SK-N-MC (cell line): ENCODE measurements at regions not wholly inside any gene's neighbourhood (a gene's known extent, or its start where the extent isn't known, plus 50 kb on each side); places are given as distances from the start of the nearest gene placed in this dataset.
"Not testable (repeated sequence)": the region's sequence is repeated elsewhere in the genome, so short reads cannot be mapped to it uniquely, and the experiment has no call there.

ENCODE experiments used
- DNase-seq: peaks from one replicate; pipeline ENCODE4 v3.0.0-alpha.2; 2011; ENCODE audit warnings: low read depth, low spot score
- H3K27ac ChIP-seq: fragments of 200-600 bp; sonication (generic); 2 replicates; pipeline ENCODE4 v1.5.1; 2016; ENCODE audit warnings: mixed run types
- H3K36me3 ChIP-seq: fragments of 200-600 bp; sonication (generic); 2 replicates; pipeline ENCODE4 v1.6.1; 2017; ENCODE audit warnings: antibody characterized with exemption, low read length, mixed read lengths; ENCODE audit not compliant: insufficient read depth
- H3K4me3 ChIP-seq: fragments of 200-600 bp; sonication (generic); 2 replicates; pipeline ENCODE4 v1.5.1; 2016
- H3K9ac ChIP-seq: fragments of 200-600 bp; sonication (generic); 2 replicates; pipeline ENCODE4 v1.8.0; 2017; ENCODE audit warnings: mixed run types, mixed read lengths; ENCODE audit not compliant: insufficient read length
- H3K9me3 ChIP-seq: fragments of 200-600 bp; sonication (generic); 2 replicates; pipeline ENCODE4 v1.6.1; 2017; ENCODE audit warnings: low read depth, mild to moderate bottlenecking, antibody characterized with exemption, low read length, moderate library complexity, mixed read lengths
- EZH2 ChIP-seq: fragments of 200-600 bp; sonication (generic); IDR thresholded peaks from one replicate; pipeline ENCODE4 v1.6.1; 2017; ENCODE audit warnings: antibody characterized with exemption
- FOXP2 ChIP-seq: optimal IDR thresholded peaks from 2 replicates; pipeline ENCODE3; 2011; ENCODE audit warnings: mild to moderate bottlenecking, moderate library complexity; ENCODE audit not compliant: insufficient read depth; ENCODE audit errors: extremely low read length, control extremely low read depth
- POLR2AphosphoS5 ChIP-seq: IDR thresholded peaks from 2 replicates; pipeline ENCODE4 v1.6.1; 2012; ENCODE audit warnings: mild to moderate bottlenecking, low read depth, low read length, borderline replicate concordance

GRCh38 chr20:16848061-16848460 lies 99.9 kb downstream of the OTOR start:
- no peak overlapping the region for H3K9ac ChIP-seq

GRCh38 chr20:16848526-16848925 lies 100.4 kb downstream of the OTOR start:
- no peak overlapping the region for H3K27ac ChIP-seq
- no peaks in the 10 kb centered on the region for H3K36me3 ChIP-seq
- TF ChIP-seq EZH2 (no peak), POLR2AphosphoS5 (no peak), FOXP2 (no peak)
- H3K9me3 ChIP-seq = no peaks in the 10 kb centered on the region
- H3K4me3 ChIP-seq = no peak overlapping the region
- no peak for DNase-seq
- no peak overlapping the region for H3K9ac ChIP-seq

More at GRCh38 chr20:16848061-16848460, 99.9 kb downstream of the OTOR start:
- H3K36me3 ChIP-seq = no peaks in the 10 kb centered on the region
- DNase-seq = no peak
- no peak overlapping the region for H3K4me3 ChIP-seq
- TF ChIP-seq FOXP2 = no peak
- no peak for TF ChIP-seq EZH2
- no peak for TF ChIP-seq POLR2AphosphoS5
- no peaks in the 10 kb centered on the region for H3K9me3 ChIP-seq
- H3K27ac ChIP-seq = no peak overlapping the region

- H3K9me3 ChIP-seq = no peaks in the 10 kb centered on the region
- no peak overlapping the region for H3K27ac ChIP-seq
- no peak overlapping the region for H3K9ac ChIP-seq
- H3K36me3 ChIP-seq = no peaks in the 10 kb centered on the region
- DNase-seq = no peak
- H3K4me3 ChIP-seq = no peak overlapping the region
- TF ChIP-seq EZH2 (no peak), FOXP2 (no peak), POLR2AphosphoS5 (no peak)
Observed at GRCh38 chr20:16860914-16861313, 112.8 kb downstream of the OTOR start.

- Histone ChIP-seq H3K27ac (no peak overlapping the region), H3K4me3 (no peak overlapping the region), H3K9me3 (no peaks in the 10 kb centered on the region), H3K9ac (no peak overlapping the region), H3K36me3 (no peaks in the 10 kb centered on the region)
- TF ChIP-seq EZH2 (no peak), FOXP2 (no peak), POLR2AphosphoS5 (no peak)
- DNase-seq = no peak
Observed at GRCh38 chr20:16861708-16862107, 113.5 kb downstream of the OTOR start.

- DNase-seq = no peak
- H3K4me3 ChIP-seq = no peak overlapping the region
- H3K9ac ChIP-seq = no peak overlapping the region
- H3K36me3 ChIP-seq = no peaks in the 10 kb centered on the region
- H3K27ac ChIP-seq = no peak overlapping the region
- H3K9me3 ChIP-seq = no peaks in the 10 kb centered on the region
- no peak for TF ChIP-seq EZH2
Observed at GRCh38 chr20:16863303-16863702, 115.1 kb downstream of the OTOR start.

GRCh38 chr20:16864069-16864468 lies 115.9 kb downstream of the OTOR start:
- DNase-seq = no peak
- H3K27ac ChIP-seq = no peak overlapping the region

GRCh38 chr20:16864963-16865362 lies 116.8 kb downstream of the OTOR start:
- Histone ChIP-seq H3K27ac (no peak overlapping the region), H3K9me3 (no peaks in the 10 kb centered on the region), H3K4me3 (no peak overlapping the region), H3K36me3 (no peaks in the 10 kb centered on the region), H3K9ac (no peak overlapping the region)
- TF ChIP-seq FOXP2 (no peak), POLR2AphosphoS5 (no peak), EZH2 (no peak)
- DNase-seq = no peak

More at GRCh38 chr20:16864069-16864468, 115.9 kb downstream of the OTOR start:
- Histone ChIP-seq H3K36me3 (no peaks in the 10 kb centered on the region), H3K9ac (no peak overlapping the region), H3K9me3 (no peaks in the 10 kb centered on the region), H3K4me3 (no peak overlapping the region)
- TF ChIP-seq POLR2AphosphoS5 (no peak), EZH2 (no peak), FOXP2 (no peak)

GRCh38 chr20:16865406-16865805 lies 117.2 kb downstream of the OTOR start:
- no peak overlapping the region for H3K4me3 ChIP-seq
- DNase-seq = no peak
- no peaks in the 10 kb centered on the region for H3K9me3 ChIP-seq
- no peak overlapping the region for H3K9ac ChIP-seq
- H3K27ac ChIP-seq = no peak overlapping the region
- no peaks in the 10 kb centered on the region for H3K36me3 ChIP-seq
- no peak for TF ChIP-seq POLR2AphosphoS5
- no peak for TF ChIP-seq FOXP2
- no peak for TF ChIP-seq EZH2

- H3K4me3 ChIP-seq, H3K9ac ChIP-seq, DNase-seq, H3K36me3 ChIP-seq, H3K9me3 ChIP-seq, H3K27ac ChIP-seq: not testable (repeated sequence)
Observed at GRCh38 chr20:16873124-16873523, 125.0 kb downstream of the OTOR start.

- Histone ChIP-seq H3K36me3 (no peaks in the 10 kb centered on the region), H3K4me3 (no peak overlapping the region), H3K9me3 (no peaks in the 10 kb centered on the region), H3K9ac (no peak overlapping the region), H3K27ac (no peak overlapping the region)
- TF ChIP-seq EZH2 (no peak), POLR2AphosphoS5 (no peak), FOXP2 (no peak)
- DNase-seq = no peak
Observed at GRCh38 chr20:16877053-16877554, 128.9 kb downstream of the OTOR start.
